ENCODE measurements at regions not wholly inside any gene's neighbourhood (a gene's known extent, or its start where the extent isn't known, plus 50 kb on each side); places are given as distances from the start of the nearest gene placed in this dataset.

GRCh38 chr15:69854001-69854400 lies 243.7 kb downstream of the TLE3 start:
- ChIA-PET CTCF (no interaction called here), POLR2A (no interaction called here)

- POLR2A ChIA-PET = no interaction called here
- CTCF ChIA-PET = no interaction called here
Observed at GRCh38 chr15:69854521-69855181, 243.1 kb downstream of the TLE3 start.

- ChIA-PET POLR2A (no interaction called here), CTCF (no interaction called here)
Observed at GRCh38 chr15:69855258-69856000, 242.3 kb downstream of the TLE3 start.

- ChIA-PET POLR2A (no interaction called here), CTCF (interaction anchor here (1.0 kb wide), 1 partner anchor 12 kb away, joined by 4 read pairs; no protein-coding TSS in a partner anchor)
Observed at GRCh38 chr15:69857250-69857649, 240.5 kb downstream of the TLE3 start.

- CTCF ChIA-PET = interaction anchor here (1.0 kb wide), 1 partner anchor 13 kb away, joined by 4 read pairs; no protein-coding TSS in a partner anchor
- POLR2A ChIA-PET = no interaction called here
Observed at GRCh38 chr15:69857686-69858391, 239.9 kb downstream of the TLE3 start.

- POLR2A ChIA-PET = no interaction called here
- CTCF ChIA-PET = no interaction called here
Observed at GRCh38 chr15:69858456-69858855, 239.3 kb downstream of the TLE3 start.

GRCh38 chr15:69859866-69860265 lies 237.9 kb downstream of the TLE3 start:
- CTCF ChIA-PET = interaction anchor here (1.2 kb wide), 1 partner anchor 9 kb away, joined by 3 read pairs; no protein-coding TSS in a partner anchor
- POLR2A ChIA-PET = no interaction called here

- CTCF ChIA-PET = interaction anchor here (1.2 kb wide), 1 partner anchor 9 kb away, joined by 3 read pairs; no protein-coding TSS in a partner anchor
- POLR2A ChIA-PET = no interaction called here
Observed at GRCh38 chr15:69860321-69860720, 237.4 kb downstream of the TLE3 start.

- CTCF ChIA-PET = no interaction called here
- POLR2A ChIA-PET = no interaction called here
Observed at GRCh38 chr15:69860921-69861320, 236.8 kb downstream of the TLE3 start.

GRCh38 chr15:69861331-69862171 lies 236.2 kb downstream of the TLE3 start:
- POLR2A ChIA-PET = no interaction called here
- CTCF ChIA-PET = no interaction called here

- ChIA-PET POLR2A (no interaction called here), CTCF (no interaction called here)
Observed at GRCh38 chr15:69862540-69862939, 235.2 kb downstream of the TLE3 start.

- ChIA-PET CTCF (no interaction called here), POLR2A (no interaction called here)
Observed at GRCh38 chr15:69863446-69863845, 234.3 kb downstream of the TLE3 start.

GRCh38 chr15:69865369-69865768 lies 232.3 kb downstream of the TLE3 start:
- ChIA-PET POLR2A (no interaction called here), CTCF (no interaction called here)

- POLR2A ChIA-PET = no interaction called here
- CTCF ChIA-PET = no interaction called here
Observed at GRCh38 chr15:69868756-69869155, 229.0 kb downstream of the TLE3 start.

GRCh38 chr15:69869291-69869690 lies 228.4 kb downstream of the TLE3 start:
- POLR2A ChIA-PET = no interaction called here
- CTCF ChIA-PET = no interaction called here

GRCh38 chr15:69869881-69870505 lies 227.7 kb downstream of the TLE3 start:
- POLR2A ChIA-PET = no interaction called here
- CTCF ChIA-PET = no interaction called here

- CTCF ChIA-PET = no interaction called here
- POLR2A ChIA-PET = no interaction called here
Observed at GRCh38 chr15:69871511-69872134, 226.1 kb downstream of the TLE3 start.

GRCh38 chr15:69873807-69874206 lies 223.9 kb downstream of the TLE3 start:
- ChIA-PET CTCF (no interaction called here), POLR2A (no interaction called here)

- ChIA-PET CTCF (no interaction called here), POLR2A (no interaction called here)
Observed at GRCh38 chr15:69874321-69874720, 223.4 kb downstream of the TLE3 start.

Data from activated CD8-positive, alpha-beta memory T cell treated with anti-CD3 and anti-CD28 coated beads for 36 hours (primary cell).